SU-DHL-6 (cell line): ENCODE measurements at regions not wholly inside any gene's neighbourhood (a gene's known extent, or its start where the extent isn't known, plus 50 kb on each side); places are given as distances from the start of the nearest gene placed in this dataset.

ENCODE experiments used
- H2AFZ ChIP-seq: fragments of 200-600 bp; sonication (generic); 2 replicates; pipeline ENCODE4 v1.6.1; 2014; ENCODE audit warnings: low read depth, mild to moderate bottlenecking, moderate library complexity, mixed read lengths, antibody characterized with exemption, low read length; ENCODE audit not compliant: severe bottlenecking
- H3F3A ChIP-seq: fragments of 200-600 bp; shearing (Covaris generic); 2 replicates; pipeline ENCODE4 v1.6.0; 2016; ENCODE audit warnings: antibody characterized with exemption, mild to moderate bottlenecking; ENCODE audit not compliant: insufficient read depth
- H3K27ac ChIP-seq: fragments of 200-600 bp; sonication (generic); 2 replicates; pipeline ENCODE4 v1.5.1; 2016; ENCODE audit warnings: low read depth, mild to moderate bottlenecking, low read length, moderate library complexity, mixed read lengths
- H3K27me3 ChIP-seq: fragments of 200-600 bp; sonication (generic), shearing (Covaris generic); 2 replicates; pipeline ENCODE4 v1.6.0; 2014; ENCODE audit warnings: mild to moderate bottlenecking, low read length
- H3K36me3 ChIP-seq: fragments of 200-600 bp; sonication (generic); 2 replicates; pipeline ENCODE4 v1.6.1; 2014; ENCODE audit warnings: mild to moderate bottlenecking, low read length, mixed read lengths
- H3K4me2 ChIP-seq: fragments of 300-600, 200-600 bp; shearing (Covaris generic), sonication (generic); 2 replicates; pipeline ENCODE4 v1.6.0; 2014; ENCODE audit warnings: low read length, low read depth, mild to moderate bottlenecking; ENCODE audit not compliant: poor library complexity, severe bottlenecking
- H3K4me3 ChIP-seq: fragments of 200-600 bp; sonication (generic); 2 replicates; pipeline ENCODE4 v1.5.1; 2014; ENCODE audit warnings: antibody characterized with exemption, low read length, mild to moderate bottlenecking, mixed read lengths; ENCODE audit not compliant: insufficient read depth, poor library complexity, severe bottlenecking
- H3K79me2 ChIP-seq: fragments of 200-600 bp; sonication (generic); 2 replicates; pipeline ENCODE4 v1.6.1; 2014; ENCODE audit warnings: mild to moderate bottlenecking, low read length, moderate library complexity; ENCODE audit not compliant: insufficient read depth
- H3K9ac ChIP-seq: fragments of 200-600 bp; sonication (generic); 2 replicates; pipeline ENCODE4 v1.7.0; 2014; ENCODE audit warnings: mild to moderate bottlenecking, low read length
- H3K9me2 ChIP-seq: fragments of 200-600 bp; sonication (generic); replicated peaks from 2 replicates; pipeline ENCODE4 v1.6.1; 2014; ENCODE audit warnings: low read length; ENCODE audit not compliant: insufficient read depth
- H3K9me3 ChIP-seq: fragments of 200-600 bp; sonication (generic); 2 replicates; pipeline ENCODE4 v1.6.1; 2014; ENCODE audit warnings: low read length, mixed read lengths; ENCODE audit not compliant: insufficient read depth
- H4K20me1 ChIP-seq: fragments of 200-600 bp; sonication (generic); 2 replicates; pipeline ENCODE4 v1.6.1; 2014; ENCODE audit warnings: low read depth, mild to moderate bottlenecking, antibody characterized with exemption, low read length, moderate library complexity, mixed read lengths
- EZH2phosphoT487 ChIP-seq: fragments of 200-600 bp; sonication (generic), shearing (Covaris generic); conservative IDR thresholded peaks from 2 replicates; pipeline ENCODE4 v1.6.1; 2018; ENCODE audit warnings: mild to moderate bottlenecking, antibody characterized with exemption, low read length, moderate library complexity, mixed read lengths
- TF ChIP-seq, protein P1 (sequence below): fragments of 200-600 bp; sonication (generic); IDR thresholded peaks from one replicate; pipeline ENCODE4 v1.5.1; 2017; ENCODE audit warnings: antibody characterized with exemption, mild to moderate bottlenecking, low read length, moderate library complexity; ENCODE audit not compliant: insufficient read depth, poor library complexity, severe bottlenecking

DNA sequence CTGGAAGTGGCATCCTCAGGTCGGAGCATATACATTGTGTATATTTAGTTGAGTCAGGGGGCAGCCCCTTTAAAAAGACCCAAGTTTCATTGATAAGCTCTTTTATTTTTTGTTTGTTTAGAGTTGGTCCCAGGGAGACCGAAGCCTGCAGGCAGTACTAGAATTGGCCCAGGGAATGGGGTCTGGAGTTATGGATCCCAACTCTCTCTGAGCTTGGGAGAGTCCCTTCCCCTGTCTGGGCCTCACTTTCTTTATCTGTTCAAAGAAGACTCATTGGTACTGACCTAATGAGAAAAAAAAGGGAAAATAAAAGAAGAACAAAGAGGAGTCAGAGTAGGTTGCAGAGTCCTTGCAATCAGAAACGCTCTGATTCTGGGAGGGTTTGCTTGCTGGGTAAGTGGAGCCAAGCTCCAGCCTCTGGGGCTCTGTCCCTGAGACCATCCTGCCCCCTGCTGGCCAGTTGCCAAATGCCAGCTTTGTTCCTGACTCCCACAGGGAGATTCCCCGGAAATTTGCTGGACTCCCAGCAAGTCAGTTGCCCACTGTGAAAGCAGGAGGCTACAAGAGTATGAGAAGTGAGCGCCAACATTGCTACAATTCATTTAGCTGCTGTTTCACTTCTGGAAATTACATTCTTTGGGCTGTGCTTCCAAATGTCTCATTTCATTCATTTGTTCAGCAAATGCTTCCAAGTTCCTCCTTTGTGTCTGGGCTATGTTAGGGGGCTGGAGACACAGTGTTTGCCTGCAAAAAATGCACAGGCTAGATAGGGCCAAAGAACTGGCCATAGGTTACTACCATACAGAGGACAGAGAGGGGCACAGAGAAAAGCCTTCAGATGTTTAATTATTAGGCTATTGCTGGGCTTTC is 156.2 kb downstream of the MELK start:
- TF ChIP-seq, protein P1, sequence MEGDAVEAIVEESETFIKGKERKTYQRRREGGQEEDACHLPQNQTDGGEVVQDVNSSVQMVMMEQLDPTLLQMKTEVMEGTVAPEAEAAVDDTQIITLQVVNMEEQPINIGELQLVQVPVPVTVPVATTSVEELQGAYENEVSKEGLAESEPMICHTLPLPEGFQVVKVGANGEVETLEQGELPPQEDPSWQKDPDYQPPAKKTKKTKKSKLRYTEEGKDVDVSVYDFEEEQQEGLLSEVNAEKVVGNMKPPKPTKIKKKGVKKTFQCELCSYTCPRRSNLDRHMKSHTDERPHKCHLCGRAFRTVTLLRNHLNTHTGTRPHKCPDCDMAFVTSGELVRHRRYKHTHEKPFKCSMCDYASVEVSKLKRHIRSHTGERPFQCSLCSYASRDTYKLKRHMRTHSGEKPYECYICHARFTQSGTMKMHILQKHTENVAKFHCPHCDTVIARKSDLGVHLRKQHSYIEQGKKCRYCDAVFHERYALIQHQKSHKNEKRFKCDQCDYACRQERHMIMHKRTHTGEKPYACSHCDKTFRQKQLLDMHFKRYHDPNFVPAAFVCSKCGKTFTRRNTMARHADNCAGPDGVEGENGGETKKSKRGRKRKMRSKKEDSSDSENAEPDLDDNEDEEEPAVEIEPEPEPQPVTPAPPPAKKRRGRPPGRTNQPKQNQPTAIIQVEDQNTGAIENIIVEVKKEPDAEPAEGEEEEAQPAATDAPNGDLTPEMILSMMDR, result peak; percentile 98
- TF ChIP-seq EZH2phosphoT487, result no peak
- Histone ChIP-seq H3K9me2 (no peaks in the 10 kb centered on the region), H3K9me3 (no peaks in the 10 kb centered on the region), H3K27me3 (no peaks in the 10 kb centered on the region), H3K4me3 (no peak overlapping the region), H3K36me3 (no peaks in the 10 kb centered on the region), H3K4me2 (no peak overlapping the region), H3F3A (no peaks in the 10 kb centered on the region), H2AFZ (no peak overlapping the region), H3K79me2 (no peaks in the 10 kb centered on the region), H3K27ac (no peak overlapping the region), H4K20me1 (no peaks in the 10 kb centered on the region), H3K9ac (no peak overlapping the region)

DNA sequence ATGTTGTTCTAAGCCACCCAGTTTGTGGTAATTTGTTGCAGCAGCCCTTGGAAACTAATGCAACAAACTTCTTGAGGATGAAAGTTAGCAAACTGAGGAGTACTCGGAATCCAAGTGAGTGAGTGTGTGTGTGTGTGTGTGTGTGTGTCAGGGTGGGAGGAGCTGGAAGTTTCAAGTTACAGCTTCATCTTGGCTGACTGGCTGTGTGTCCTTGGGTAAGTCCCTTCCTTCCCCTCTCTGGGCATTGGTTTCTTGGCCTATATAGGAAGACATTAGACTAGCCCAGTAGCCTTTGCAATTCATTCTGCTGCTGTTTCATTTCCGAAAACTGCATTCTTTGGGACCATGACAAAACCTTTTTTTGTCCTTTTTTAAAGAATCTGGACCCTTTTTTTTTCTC is 157.2 kb downstream of the MELK start:
- TF ChIP-seq EZH2phosphoT487, result no peak
- TF ChIP-seq, protein P1, result no peak

DNA sequence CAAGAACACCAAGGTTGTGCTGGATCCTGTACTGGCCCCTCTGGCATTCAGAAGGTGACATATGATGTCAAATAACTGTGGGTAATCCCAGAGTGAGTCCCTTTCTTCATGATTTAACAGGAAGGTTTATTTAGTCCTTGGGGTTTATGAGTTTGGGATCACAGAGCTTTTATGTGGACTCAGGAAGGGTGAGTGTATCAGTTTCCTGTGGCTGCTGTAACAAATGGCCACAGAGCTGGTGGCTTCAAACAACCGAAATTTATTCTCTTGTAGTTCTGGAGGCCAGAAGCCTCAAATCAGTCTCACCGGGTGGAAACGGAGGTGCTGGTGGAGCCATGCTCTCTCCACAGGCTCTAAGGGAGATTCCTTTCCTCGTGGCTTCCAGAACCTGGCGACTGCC is 157.7 kb downstream of the MELK start:
- Histone ChIP-seq H2AFZ (no peak overlapping the region), H3K27me3 (no peaks in the 10 kb centered on the region)

More for the DNA sequence above, 157.2 kb downstream of the MELK start:
- Histone ChIP-seq H3K36me3 (no peaks in the 10 kb centered on the region), H3K79me2 (no peaks in the 10 kb centered on the region), H3K9me2 (no peaks in the 10 kb centered on the region), H4K20me1 (no peaks in the 10 kb centered on the region), H3K27me3 (no peaks in the 10 kb centered on the region), H3K9me3 (no peaks in the 10 kb centered on the region), H2AFZ (no peak overlapping the region), H3K27ac (no peak overlapping the region), H3K4me3 (no peak overlapping the region), H3F3A (no peaks in the 10 kb centered on the region), H3K4me2 (no peak overlapping the region), H3K9ac (no peak overlapping the region)

More for the DNA sequence above, 157.7 kb downstream of the MELK start:
- no peaks in the 10 kb centered on the region for H3K9me2 ChIP-seq
- no peak overlapping the region for H3K4me2 ChIP-seq
- H3F3A ChIP-seq, result no peaks in the 10 kb centered on the region
- no peak overlapping the region for H3K27ac ChIP-seq
- H3K79me2 ChIP-seq, result no peaks in the 10 kb centered on the region
- no peak overlapping the region for H3K9ac ChIP-seq
- no peak overlapping the region for H3K4me3 ChIP-seq
- TF ChIP-seq EZH2phosphoT487, result no peak
- TF ChIP-seq, protein P1, result no peak
- no peaks in the 10 kb centered on the region for H4K20me1 ChIP-seq
- H3K9me3 ChIP-seq, result no peaks in the 10 kb centered on the region
- H3K36me3 ChIP-seq, result no peaks in the 10 kb centered on the region
